PC-3 (cell line): ENCODE measurements at regions not wholly inside any gene's neighbourhood (a gene's known extent, or its start where the extent isn't known, plus 50 kb on each side); places are given as distances from the start of the nearest gene placed in this dataset.

ENCODE experiments used
- CTCF ChIP-seq: fragments of 300-600 bp; sonication (generic); conservative IDR thresholded peaks from 2 replicates; pipeline ENCODE4 v1.5.1; 2017; ENCODE audit warnings: antibody characterized with exemption, low read depth, mild to moderate bottlenecking, low read length
- EZH2 ChIP-seq: fragments of 300-600 bp; sonication (generic); IDR thresholded peaks from one replicate; pipeline ENCODE4 v1.6.1; 2017; ENCODE audit warnings: antibody characterized with exemption, mild to moderate bottlenecking, low read length; ENCODE audit not compliant: unreplicated experiment
- EZH2phosphoT487 ChIP-seq: fragments of 300-600 bp; sonication (generic); IDR thresholded peaks from 2 replicates; pipeline ENCODE4 v1.6.1; 2018; ENCODE audit warnings: mild to moderate bottlenecking, antibody characterized with exemption, low read length, borderline replicate concordance

DNA sequence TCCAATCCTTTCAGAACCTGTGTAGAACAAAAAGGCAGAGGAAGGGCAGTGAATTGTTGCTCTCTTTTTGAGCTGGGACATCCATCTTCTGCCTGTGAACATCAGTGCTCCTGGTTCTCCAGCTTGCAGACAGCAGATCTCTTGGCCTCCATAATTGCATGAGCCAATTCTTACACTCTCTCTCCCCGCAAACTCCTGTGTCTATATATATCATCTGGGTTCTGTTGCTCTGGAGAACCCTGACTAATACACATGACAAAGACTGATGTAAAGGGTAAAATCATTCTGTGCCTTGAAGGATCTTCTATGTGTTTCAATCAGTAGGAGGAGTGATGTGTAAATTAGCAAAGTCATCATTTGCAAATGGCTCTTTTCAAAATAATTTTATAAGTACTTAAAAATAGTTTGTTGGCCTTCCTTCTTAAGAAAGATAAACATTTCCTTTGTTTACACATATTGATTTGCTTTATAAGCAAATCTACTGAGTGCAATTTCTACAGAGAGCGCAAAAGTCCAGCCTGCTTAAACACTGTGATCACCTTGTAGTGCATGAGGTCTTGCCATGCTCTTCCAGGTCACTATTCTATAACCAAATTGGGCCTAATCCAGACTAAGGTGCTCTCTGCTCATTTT is 154.9 kb upstream of the ANKRD28 start:
- no peak for TF ChIP-seq CTCF
- TF ChIP-seq EZH2phosphoT487: no peak
- TF ChIP-seq EZH2: no peak
